Endodermal cell (in vitro differentiated cells): ENCODE measurements at regions not wholly inside any gene's neighbourhood (a gene's known extent, or its start where the extent isn't known, plus 50 kb on each side); places are given as distances from the start of the nearest gene placed in this dataset.

ENCODE experiments used
- DNase-seq: peaks from one replicate; pipeline ENCODE4 v3.0.0-alpha.2; 2017
- H3K27ac ChIP-seq: 2 replicates; pipeline ENCODE4 v1.5.1; 2013; ENCODE audit warnings: mild to moderate bottlenecking, low read depth, low read length, moderate library complexity
- H3K27me3 ChIP-seq: 2 replicates; pipeline ENCODE4 v1.6.1; 2013; ENCODE audit warnings: mild to moderate bottlenecking, low read length, moderate library complexity; ENCODE audit not compliant: insufficient read depth, control insufficient read depth, poor library complexity, severe bottlenecking
- H3K36me3 ChIP-seq: 2 replicates; pipeline ENCODE4 v1.7.0; 2013; ENCODE audit warnings: mild to moderate bottlenecking, low read length, moderate library complexity; ENCODE audit not compliant: control insufficient read depth, insufficient read depth
- H3K4me1 ChIP-seq: one replicate; pipeline ENCODE4 v1.7.0; 2013; ENCODE audit warnings: low read length; ENCODE audit not compliant: control insufficient read depth, insufficient read depth
- H3K4me3 ChIP-seq: 2 replicates; pipeline ENCODE4 v1.5.1; 2013; ENCODE audit warnings: mild to moderate bottlenecking, low read length, moderate library complexity
- H3K9ac ChIP-seq: 2 replicates; pipeline ENCODE4 v1.6.1; 2013; ENCODE audit warnings: mild to moderate bottlenecking, low read length, moderate library complexity; ENCODE audit not compliant: poor library complexity, severe bottlenecking; ENCODE audit errors: extremely low read depth
- H3K9me3 ChIP-seq: 2 replicates; pipeline ENCODE4 v1.6.1; 2013; ENCODE audit warnings: mild to moderate bottlenecking, low read length, moderate library complexity; ENCODE audit not compliant: control insufficient read depth
- H3K27ac Mint-ChIP-seq: 2 replicates; pipeline ENCODE4 v1.8.0; 2020; ENCODE audit warnings: mixed read lengths
- H3K27me3 Mint-ChIP-seq: 2 replicates; pipeline ENCODE4 v1.8.0; 2021; ENCODE audit warnings: mild to moderate bottlenecking, mixed read lengths; ENCODE audit not compliant: insufficient read depth
- H3K36me3 Mint-ChIP-seq: 2 replicates; pipeline ENCODE4 v1.8.0; 2020; ENCODE audit warnings: low read depth, mixed read lengths
- H3K4me1 Mint-ChIP-seq: 2 replicates; pipeline ENCODE4 v1.8.0; 2020; ENCODE audit warnings: mixed read lengths
- H3K4me3 Mint-ChIP-seq: 2 replicates; pipeline ENCODE4 v1.8.0; 2020; ENCODE audit warnings: mild to moderate bottlenecking, moderate library complexity, mixed read lengths
- H3K9me3 Mint-ChIP-seq: 2 replicates; pipeline ENCODE4 v1.8.0; 2020; ENCODE audit warnings: mild to moderate bottlenecking, mixed read lengths
- CTCF ChIP-seq: fragments of 200-600 bp; sonication (generic); conservative IDR thresholded peaks from 2 replicates; pipeline ENCODE4 v1.5.0; 2021; ENCODE audit warnings: antibody characterized with exemption, mild to moderate bottlenecking
- WGBS, 2 experiments: methylation state at CpG; one replicate each; pipeline versions ENCODE4 v1.1.5 to v1.1.7; 2013; ENCODE audit warnings: missing lambda C conversion rate in 2 of 2, mixed read lengths in 1 of 2; ENCODE audit not compliant: insufficient coverage in 1 of 2, insufficient read length in 1 of 2; 5-methylcytosine and 5-hydroxymethylcytosine counted together

- no peaks in the 10 kb centered on the region for H3K36me3 ChIP-seq
- H3K4me1 ChIP-seq, result no peaks in the 10 kb centered on the region
- peaks cover 7% of the 10 kb centered on the region for H3K36me3 Mint-ChIP-seq
- 90 to 95% methylated on average over 2 of the region's 2 CpGs for WGBS, 2 experiments
- H3K27me3 Mint-ChIP-seq, result peaks cover 5% of the 10 kb centered on the region
- peaks cover 2% of the 10 kb centered on the region for H3K4me1 Mint-ChIP-seq
- peaks cover 22% of the 10 kb centered on the region for H3K9me3 Mint-ChIP-seq
- no peak overlapping the region for H3K27ac Mint-ChIP-seq
- H3K27ac ChIP-seq, result no peak overlapping the region
- no peak overlapping the region for H3K4me3 ChIP-seq
- H3K4me3 Mint-ChIP-seq, result no peak overlapping the region
- H3K27me3 ChIP-seq, result no peaks in the 10 kb centered on the region
- no peak overlapping the region for H3K9ac ChIP-seq
- DNase-seq, result no peak
- peaks cover 20% of the 10 kb centered on the region for H3K9me3 ChIP-seq
- TF ChIP-seq CTCF, result no peak
Measured at GRCh38 chr17:13765701-13766100, 164.0 kb upstream of the HS3ST3A1 start.

DNA sequence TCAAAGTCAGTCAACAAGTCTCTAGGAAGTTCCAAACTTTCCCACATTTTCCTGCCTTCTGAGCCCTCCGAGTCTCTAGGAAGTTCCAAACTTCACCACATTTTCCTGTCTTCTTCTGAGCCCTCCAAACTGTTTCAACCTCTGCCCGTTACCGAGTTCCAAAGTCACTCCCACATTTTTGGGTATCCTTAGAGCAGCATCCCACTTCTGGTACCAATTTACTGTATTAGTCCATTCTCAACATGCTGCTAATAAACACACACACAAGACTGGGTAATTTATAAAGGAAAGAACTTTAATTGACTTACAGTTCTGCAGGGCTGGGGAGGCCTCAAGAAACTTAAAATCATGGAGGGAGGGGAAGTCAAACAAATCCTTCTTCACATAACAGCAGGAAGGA is 169.0 kb upstream of the HS3ST3A1 start:
- Histone ChIP-seq H3K4me3 (no peak overlapping the region), H3K27ac (no peak overlapping the region), H3K9ac (no peak overlapping the region), H3K4me1 (no peaks in the 10 kb centered on the region), H3K36me3 (no peaks in the 10 kb centered on the region), H3K27me3 (no peaks in the 10 kb centered on the region), H3K9me3 (peaks cover 42% of the 10 kb centered on the region)
- Mint-ChIP-seq H3K36me3 (peaks cover 9% of the 10 kb centered on the region), H3K9me3 (peaks cover 49% of the 10 kb centered on the region), H3K27me3 (peaks cover 3% of the 10 kb centered on the region), H3K27ac (no peak overlapping the region), H3K4me3 (no peak overlapping the region), H3K4me1 (no peaks in the 10 kb centered on the region)
- no peak for TF ChIP-seq CTCF
- DNase-seq, result no peak
- WGBS, 2 experiments, result 91 to 96% methylated on average over 3 of the region's 3 CpGs

- Mint-ChIP-seq H3K9me3 (peaks cover 33% of the 10 kb centered on the region), H3K4me1 (no peaks in the 10 kb centered on the region), H3K27me3 (no peaks in the 10 kb centered on the region), H3K27ac (no peak overlapping the region), H3K4me3 (no peak overlapping the region), H3K36me3 (peaks cover 5% of the 10 kb centered on the region)
- Histone ChIP-seq H3K27me3 (no peaks in the 10 kb centered on the region), H3K36me3 (no peaks in the 10 kb centered on the region), H3K4me1 (no peaks in the 10 kb centered on the region), H3K9ac (no peak overlapping the region), H3K27ac (no peak overlapping the region), H3K9me3 (peaks cover 37% of the 10 kb centered on the region), H3K4me3 (no peak overlapping the region)
- WGBS, 2 experiments, result 33 to 48% methylated on average over 2 to 3 of the region's 3 CpGs
- no peak for DNase-seq
- no peak for TF ChIP-seq CTCF
Measured at GRCh38 chr17:13775450-13775849, 173.7 kb upstream of the HS3ST3A1 start.
